ENCODE measurements at regions not wholly inside any gene's neighbourhood (a gene's known extent, or its start where the extent isn't known, plus 50 kb on each side); places are given as distances from the start of the nearest gene placed in this dataset.

DNA sequence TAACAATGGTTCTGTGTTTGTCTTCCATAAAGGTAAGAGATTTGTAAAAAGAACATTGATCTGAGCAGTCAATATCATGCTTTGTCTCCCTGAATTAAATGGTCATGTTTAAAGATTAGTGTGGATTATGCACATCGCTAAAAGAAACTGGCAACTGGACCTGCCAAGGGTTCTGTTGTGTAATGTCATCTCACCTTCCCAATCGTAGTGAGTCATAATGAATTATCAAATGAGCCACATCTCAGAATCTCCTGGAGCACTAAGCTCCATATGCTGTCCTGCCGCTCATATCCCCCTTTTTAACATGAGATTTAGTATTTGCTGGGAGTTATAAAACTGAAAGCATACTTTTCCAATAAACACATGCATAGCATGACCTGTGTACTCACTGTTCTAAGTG, 187.0 kb upstream of the OPRM1 start:
- no peak for DNase-seq
- Histone ChIP-seq H3K4me3 (no peak overlapping the region), H3K4me1 (no peaks in the 10 kb centered on the region), H3K27me3 (no peaks in the 10 kb centered on the region), H3K9me3 (no peaks in the 10 kb centered on the region), H3K36me3 (no peaks in the 10 kb centered on the region), H3K27ac (no peak overlapping the region)
- TF ChIP-seq CTCF (IDR thresholded peaks at IDR 0.05) (no peak), POLR2A (IDR thresholded peaks at IDR 0.05) (no peak)
- intact Hi-C loops (cut with DNase I; ENCODE audit: low total_unique reads), result no loop called here

- Histone ChIP-seq H3K4me1 (no peaks in the 10 kb centered on the region), H3K27me3 (no peaks in the 10 kb centered on the region), H3K27ac (no peak overlapping the region), H3K9me3 (no peaks in the 10 kb centered on the region), H3K4me3 (no peak overlapping the region), H3K36me3 (no peaks in the 10 kb centered on the region)
- DNase-seq, result no peak
- intact Hi-C loops (cut with DNase I; ENCODE audit: low total_unique reads), result no loop called here
- no peak for TF ChIP-seq CTCF (IDR thresholded peaks at IDR 0.05)
- TF ChIP-seq POLR2A (IDR thresholded peaks at IDR 0.05), result no peak
These were observed 189.8 kb upstream of the OPRM1 start for GRCh38 chr6:153849072-153849779.

- intact Hi-C loops (cut with DNase I; ENCODE audit: low total_unique reads), result no loop called here
- Histone ChIP-seq H3K9me3 (no peaks in the 10 kb centered on the region), H3K36me3 (no peaks in the 10 kb centered on the region), H3K4me3 (no peak overlapping the region), H3K27ac (no peak overlapping the region), H3K4me1 (no peaks in the 10 kb centered on the region), H3K27me3 (no peaks in the 10 kb centered on the region)
- TF ChIP-seq CTCF (IDR thresholded peaks at IDR 0.05), result no peak
- no peak for TF ChIP-seq POLR2A (IDR thresholded peaks at IDR 0.05)
- no peak for DNase-seq
These were observed 195.6 kb upstream of the OPRM1 start for GRCh38 chr6:153843420-153843819.

GRCh38 chr6:153842491-153842890, 196.5 kb upstream of the OPRM1 start:
- no peak for TF ChIP-seq POLR2A (IDR thresholded peaks at IDR 0.05)
- no peak for DNase-seq
- intact Hi-C loops (cut with DNase I; ENCODE audit: low total_unique reads), result no loop called here
- Histone ChIP-seq H3K4me3 (no peak overlapping the region), H3K27me3 (no peaks in the 10 kb centered on the region), H3K4me1 (no peaks in the 10 kb centered on the region), H3K27ac (no peak overlapping the region), H3K9me3 (no peaks in the 10 kb centered on the region), H3K36me3 (no peaks in the 10 kb centered on the region)

- TF ChIP-seq POLR2A (IDR thresholded peaks at IDR 0.05) (no peak), CTCF (IDR thresholded peaks at IDR 0.05) (no peak)
- Histone ChIP-seq H3K4me1 (no peaks in the 10 kb centered on the region), H3K9me3 (no peaks in the 10 kb centered on the region), H3K27ac (no peak overlapping the region), H3K27me3 (no peaks in the 10 kb centered on the region), H3K4me3 (no peak overlapping the region), H3K36me3 (no peaks in the 10 kb centered on the region)
- intact Hi-C loops (cut with DNase I; ENCODE audit: low total_unique reads), result no loop called here
- DNase-seq, result no peak
These were observed 198.8 kb upstream of the OPRM1 start for GRCh38 chr6:153840039-153840850.
